GM18498 (cell line): ENCODE measurements at regions not wholly inside any gene's neighbourhood (a gene's known extent, or its start where the extent isn't known, plus 50 kb on each side); places are given as distances from the start of the nearest gene placed in this dataset.
"Not testable (repeated sequence)": the region's sequence is repeated elsewhere in the genome, so short reads cannot be mapped to it uniquely, and the experiment has no call there.

Source experiments
- ATAC-seq: cut with Tn5 transposase; IDR thresholded peaks from one replicate; pipeline ENCODE4 v1.9.1; 2021; ENCODE audit warnings: mild to moderate bottlenecking, moderate library complexity; ENCODE audit not compliant: unreplicated experiment

- ATAC-seq: no peak
These were observed 521.6 kb upstream of the ZNF337 start for GRCh38 chr20:26218301-26218700.

GRCh38 chr20:26216025-26216424 is 519.4 kb upstream of the ZNF337 start:
- no peak for ATAC-seq

- ATAC-seq: no peak
These were observed 518.3 kb upstream of the ZNF337 start for GRCh38 chr20:26214991-26215390.

- no peak for ATAC-seq
These were observed 512.7 kb upstream of the ZNF337 start for GRCh38 chr20:26209171-26209941.

GRCh38 chr20:26208296-26209091 is 511.8 kb upstream of the ZNF337 start:
- no peak for ATAC-seq

- not testable (repeated sequence) for ATAC-seq
These were observed 511.3 kb upstream of the ZNF337 start for GRCh38 chr20:26207967-26208295.

- no peak for ATAC-seq
These were observed 510.7 kb upstream of the ZNF337 start for GRCh38 chr20:26207237-26207966.

- ATAC-seq: no peak
These were observed 508.7 kb upstream of the ZNF337 start for GRCh38 chr20:26205350-26205749.

GRCh38 chr20:26201026-26201425 is 504.4 kb upstream of the ZNF337 start:
- ATAC-seq: not testable (repeated sequence)

- ATAC-seq: not testable (repeated sequence)
These were observed 490.7 kb upstream of the ZNF337 start for GRCh38 chr20:26187329-26187728.

- ATAC-seq: not testable (repeated sequence)
These were observed 487.1 kb upstream of the ZNF337 start for GRCh38 chr20:26183720-26184119.

GRCh38 chr20:26181364-26181763 is 484.7 kb upstream of the ZNF337 start:
- ATAC-seq: not testable (repeated sequence)

- ATAC-seq: not testable (repeated sequence)
These were observed 475.2 kb upstream of the ZNF337 start for GRCh38 chr20:26171875-26172274.

GRCh38 chr20:26169506-26169905 is 472.9 kb upstream of the ZNF337 start:
- ATAC-seq: no peak

GRCh38 chr20:26167499-26167898 is 470.8 kb upstream of the ZNF337 start:
- ATAC-seq: no peak

GRCh38 chr20:26163890-26164289 is 467.2 kb upstream of the ZNF337 start:
- ATAC-seq: no peak

GRCh38 chr20:26163151-26163550 is 466.5 kb upstream of the ZNF337 start:
- not testable (repeated sequence) for ATAC-seq

- ATAC-seq: not testable (repeated sequence)
These were observed 465.1 kb upstream of the ZNF337 start for GRCh38 chr20:26161741-26162140.

- ATAC-seq: not testable (repeated sequence)
These were observed 464.3 kb upstream of the ZNF337 start for GRCh38 chr20:26160916-26161315.

- no peak for ATAC-seq
These were observed 457.6 kb upstream of the ZNF337 start for GRCh38 chr20:26154224-26154623.

- no peak for ATAC-seq
These were observed 438.9 kb upstream of the ZNF337 start for GRCh38 chr20:26135325-26136110.
